Common myeloid progenitor, CD34-positive (primary cell): ENCODE measurements at regions not wholly inside any gene's neighbourhood (a gene's known extent, or its start where the extent isn't known, plus 50 kb on each side); places are given as distances from the start of the nearest gene placed in this dataset.

Experiments
- CTCF ChIA-PET: fragments of 350-600 bp; sonication (Branson Sonifier 250); formaldehyde crosslinking; loops from one replicate; lab custom pipeline; 2021; ENCODE audit warnings: antibody characterized with exemption; lab: Charles Lee
- POLR2A ChIA-PET: fragments of 350-600 bp; sonication (Branson Sonifier 250); formaldehyde crosslinking; loops from one replicate; lab custom pipeline; 2021; ENCODE audit warnings: antibody characterized with exemption; lab: Charles Lee
- DNase-seq, 3 donors: peaks; one replicate each; pipeline versions ENCODE4 v3.0.0 to v3.0.0-alpha.2; 2013
- H3K27ac ChIP-seq, 2 experiments: 1 replicate in 1 of 2; 2 replicates in 1 of 2; pipeline ENCODE4 v1.7.0; 2013; ENCODE audit warnings: inconsistent platforms in 2 of 2, low read length in 2 of 2, mild to moderate bottlenecking in 2 of 2, low read depth in 1 of 2, moderate library complexity in 1 of 2; ENCODE audit not compliant: severe bottlenecking in 2 of 2, insufficient read depth in 1 of 2, poor library complexity in 1 of 2
- H3K27me3 ChIP-seq, 5 experiments: replicated peaks in 2 of 5; 1 replicate in 3 of 5; 2 replicates in 2 of 5; pipeline versions ENCODE4 v1.6.1 to v1.7.0; 2013; ENCODE audit warnings: low read length in 4 of 5, mild to moderate bottlenecking in 2 of 5, moderate library complexity in 2 of 5, inconsistent platforms in 1 of 5; ENCODE audit not compliant: insufficient read depth in 5 of 5, control insufficient read depth in 4 of 5
- H3K36me3 ChIP-seq, 4 experiments: 1 replicate in 2 of 4; 2 replicates in 2 of 4; pipeline versions ENCODE4 v1.6.1 to v1.7.0; 2013; ENCODE audit warnings: low read length in 3 of 4, control low read depth in 1 of 4, mild to moderate bottlenecking in 1 of 4; ENCODE audit not compliant: control insufficient read depth in 4 of 4, insufficient read depth in 4 of 4
- H3K4me1 ChIP-seq, 4 experiments: 1 replicate in 3 of 4; 2 replicates in 1 of 4; pipeline versions ENCODE4 v1.6.1 to v1.7.1; 2013; ENCODE audit warnings: low read length in 3 of 4, mild to moderate bottlenecking in 3 of 4, control low read depth in 1 of 4, inconsistent platforms in 1 of 4, moderate library complexity in 1 of 4; ENCODE audit not compliant: control insufficient read depth in 4 of 4, insufficient read depth in 4 of 4; ENCODE audit errors: control extremely low read depth in 1 of 4
- H3K4me3 ChIP-seq, 7 experiments: 1 replicate in 4 of 7; 2 replicates in 3 of 7; pipeline versions ENCODE4 v1.5.1 to v1.7.0; 2013; ENCODE audit warnings: mild to moderate bottlenecking in 7 of 7, low read length in 6 of 7, moderate library complexity in 6 of 7, inconsistent platforms in 2 of 7, low read depth in 2 of 7, control low read depth in 1 of 7; ENCODE audit not compliant: insufficient read depth in 4 of 7, control insufficient read depth in 1 of 7; ENCODE audit errors: extremely low read depth in 1 of 7
- H3K9me3 ChIP-seq, 5 experiments: 1 replicate in 4 of 5; 2 replicates in 1 of 5; pipeline versions ENCODE4 v1.6.1 to v1.7.1; 2013; ENCODE audit warnings: low read length in 4 of 5, mild to moderate bottlenecking in 2 of 5, inconsistent platforms in 1 of 5, low read depth in 1 of 5, moderate library complexity in 1 of 5; ENCODE audit not compliant: control insufficient read depth in 4 of 5, insufficient read depth in 2 of 5; ENCODE audit errors: control extremely low read depth in 1 of 5
- WGBS: methylation state at CpG from one replicate; pipeline ENCODE4 v1.1.5; 2013; ENCODE audit not compliant: insufficient coverage; 5-methylcytosine and 5-hydroxymethylcytosine counted together

DNA sequence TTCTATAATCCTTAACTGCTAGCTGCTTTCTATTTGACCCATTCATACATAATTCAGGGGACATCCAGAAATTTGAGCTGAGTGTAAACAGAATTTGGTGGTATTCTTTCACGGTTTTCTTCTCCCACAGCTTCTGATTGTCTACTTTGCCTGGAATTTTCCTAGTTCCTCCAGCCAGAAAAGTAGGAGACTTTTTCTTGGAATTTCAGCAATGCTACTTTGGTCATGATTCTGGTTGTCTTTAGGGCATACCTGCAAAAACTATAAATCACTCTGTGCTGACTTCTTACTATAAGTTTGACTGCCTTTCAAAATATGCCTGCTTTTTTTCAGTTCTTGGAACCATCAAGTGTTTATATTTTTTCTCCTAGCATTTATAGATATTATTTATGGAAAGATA, 260.2 kb downstream of the TMEM38B start:
- H3K27ac ChIP-seq: no peak overlapping the region
- WGBS: 100% methylated on average over 1 of the region's 1 CpG
- H3K9me3 ChIP-seq: peaks cover 0 to 13% (median 1%) of the 10 kb centered on the region in 5 experiments
- ChIA-PET POLR2A (no interaction called here), CTCF (no interaction called here)
- H3K27me3 ChIP-seq: no peaks in the 10 kb centered on the region
- H3K4me1 ChIP-seq: no peaks in the 10 kb centered on the region
- no peak overlapping the region for H3K4me3 ChIP-seq
- no peak for DNase-seq
- no peaks in the 10 kb centered on the region for H3K36me3 ChIP-seq

DNA sequence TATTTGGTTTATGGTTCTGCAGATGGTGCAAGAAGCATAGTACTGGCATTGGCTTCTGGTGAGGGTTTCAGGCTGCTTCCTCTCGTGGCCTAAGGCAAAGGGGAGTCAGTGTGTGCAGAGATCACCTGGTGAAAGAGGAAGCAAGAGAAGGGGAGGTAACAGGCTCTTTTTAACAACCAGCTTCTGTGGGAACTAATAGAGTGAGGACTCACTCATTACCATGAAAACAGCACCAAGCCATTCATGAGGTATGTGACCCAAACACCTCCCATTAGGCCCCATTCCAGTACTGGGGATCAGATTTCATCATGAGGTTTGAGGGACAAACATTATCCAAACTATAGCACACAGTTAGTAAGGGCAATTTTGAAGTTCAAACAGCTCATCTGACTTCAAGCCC, 263.5 kb downstream of the TMEM38B start:
- 63% methylated on average over 1 of the region's 1 CpG for WGBS
- POLR2A ChIA-PET: no interaction called here
- Histone ChIP-seq H3K4me3 (no peak overlapping the region), H3K4me1 (no peaks in the 10 kb centered on the region), H3K9me3 (peaks cover 0 to 2% (median 0%) of the 10 kb centered on the region in 5 experiments), H3K36me3 (no peaks in the 10 kb centered on the region), H3K27me3 (no peaks in the 10 kb centered on the region), H3K27ac (no peak overlapping the region)
- peak in 2 of 3 donors; percentile 5 to 22 for DNase-seq
- CTCF ChIA-PET: no interaction called here

DNA sequence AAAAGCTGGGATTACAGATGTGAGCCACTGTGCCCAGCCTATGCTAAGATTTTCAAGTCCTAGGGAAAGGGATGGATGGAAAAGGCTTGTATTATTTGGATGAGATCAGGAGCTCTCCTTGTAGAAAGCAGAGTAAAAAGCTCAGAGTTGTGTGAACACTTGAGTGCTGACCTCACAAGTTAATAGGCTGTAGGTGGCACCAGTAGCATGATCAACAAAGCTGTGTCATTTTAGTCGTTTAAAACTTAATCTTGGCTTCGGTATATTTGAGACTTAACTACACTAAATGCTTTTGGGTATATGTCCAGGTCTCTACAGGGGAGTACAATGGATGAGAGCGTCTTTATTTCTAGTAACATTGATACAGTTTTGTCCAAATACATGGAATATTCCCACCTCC, 264.2 kb downstream of the TMEM38B start:
- Histone ChIP-seq H3K36me3 (no peaks in the 10 kb centered on the region), H3K4me1 (no peaks in the 10 kb centered on the region), H3K4me3 (no peak overlapping the region), H3K27me3 (no peaks in the 10 kb centered on the region), H3K27ac (no peak overlapping the region), H3K9me3 (peaks cover 0 to 2% (median 0%) of the 10 kb centered on the region in 5 experiments)
- WGBS: 83% methylated on average over 1 of the region's 3 CpGs
- CTCF ChIA-PET: no interaction called here
- POLR2A ChIA-PET: no interaction called here
- DNase-seq: peak in 1 of 3 donors; percentile 4

DNA sequence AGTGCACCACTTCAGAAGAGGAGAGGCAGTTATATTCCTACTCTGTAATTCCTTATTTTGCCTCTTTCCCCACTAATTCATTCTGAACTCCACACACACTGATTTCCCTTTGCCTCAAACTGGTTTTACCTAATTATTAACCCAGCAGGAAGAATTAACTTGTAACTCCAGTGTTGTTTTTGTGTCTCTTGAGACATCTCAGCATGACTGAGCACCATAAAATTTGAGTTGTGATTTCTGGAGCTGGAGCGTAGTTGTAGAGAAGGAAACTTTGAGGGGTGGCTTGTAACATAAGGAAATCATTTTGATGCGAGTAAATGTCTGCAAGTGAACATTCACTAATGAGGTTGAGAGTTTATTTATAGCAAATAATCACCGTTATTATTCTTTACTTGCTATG, 265.2 kb downstream of the TMEM38B start:
- H3K27me3 ChIP-seq: no peaks in the 10 kb centered on the region
- H3K4me1 ChIP-seq: no peaks in the 10 kb centered on the region
- POLR2A ChIA-PET: no interaction called here
- H3K4me3 ChIP-seq: no peak overlapping the region
- CTCF ChIA-PET: no interaction called here
- DNase-seq: no peak
- no CpG with 5 or more reads among the region's 3 CpGs for WGBS
- peaks cover 0 to 2% (median 0%) of the 10 kb centered on the region in 5 experiments for H3K9me3 ChIP-seq
- H3K27ac ChIP-seq: no peak overlapping the region
- no peaks in the 10 kb centered on the region for H3K36me3 ChIP-seq

DNA sequence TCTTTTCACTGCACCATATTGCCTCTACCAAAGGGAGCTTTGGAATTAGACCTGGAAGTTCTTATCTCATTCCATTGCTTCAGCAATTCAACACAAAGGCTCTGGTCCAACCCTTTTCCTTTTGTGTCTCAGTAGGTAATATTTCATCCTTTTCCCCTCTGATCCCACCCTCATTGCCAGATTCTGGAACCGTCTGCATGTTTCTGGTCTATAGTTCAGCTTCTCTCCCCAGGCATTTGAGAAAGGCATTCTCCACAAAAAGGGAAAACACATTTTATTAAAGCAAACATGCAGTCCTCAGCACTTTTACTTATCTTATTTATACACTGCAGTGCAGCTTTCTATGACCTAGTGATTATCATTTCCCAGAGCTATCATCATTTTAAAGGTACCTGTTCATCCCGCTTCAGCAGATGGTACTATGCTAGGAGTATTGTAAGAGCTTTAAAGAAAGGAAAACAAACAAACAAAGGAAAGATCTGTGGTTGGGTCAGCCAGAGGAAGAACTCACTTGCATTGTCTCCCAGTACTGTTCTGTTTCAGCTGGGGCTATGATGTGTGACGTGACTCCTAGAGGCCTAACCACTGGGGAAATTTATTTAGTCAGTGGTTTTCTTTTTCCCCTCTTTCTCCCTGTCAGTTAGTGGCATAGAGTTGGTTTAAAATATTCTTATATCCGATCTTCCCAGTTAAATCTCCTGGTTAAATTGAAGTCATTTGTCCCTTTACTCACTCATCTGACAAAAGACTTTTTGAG, 269.2 kb downstream of the TMEM38B start:
- CTCF ChIA-PET: no interaction called here

DNA sequence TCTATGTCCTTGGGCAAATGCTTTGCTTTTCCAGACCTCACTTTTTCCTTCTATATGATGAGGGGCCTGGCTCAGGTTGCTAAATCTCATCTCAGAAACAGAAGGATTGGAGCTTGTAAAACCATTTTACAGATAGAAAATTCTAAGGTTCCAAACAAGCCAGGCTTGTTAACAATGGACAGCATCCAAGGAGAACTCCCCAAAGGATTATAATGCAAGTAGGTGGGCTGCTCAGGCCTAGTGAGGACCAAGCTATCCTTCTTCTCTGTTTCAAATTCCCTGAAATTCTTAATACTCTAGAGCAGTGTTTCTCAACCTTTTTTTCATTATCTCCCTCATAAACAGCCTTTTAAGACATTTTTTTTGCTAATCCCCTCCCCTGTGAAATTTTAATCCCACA, 269.8 kb downstream of the TMEM38B start:
- no peak for DNase-seq
- no peaks in the 10 kb centered on the region for H3K9me3 ChIP-seq
- POLR2A ChIA-PET: no interaction called here
- H3K4me1 ChIP-seq: no peaks in the 10 kb centered on the region
- no peaks in the 10 kb centered on the region for H3K27me3 ChIP-seq
- H3K4me3 ChIP-seq: no peak overlapping the region
- H3K27ac ChIP-seq: no peak overlapping the region
- CTCF ChIA-PET: no interaction called here
- no peaks in the 10 kb centered on the region for H3K36me3 ChIP-seq

More for the DNA sequence above, 269.2 kb downstream of the TMEM38B start:
- no peaks in the 10 kb centered on the region for H3K27me3 ChIP-seq
- WGBS: 100% methylated on average over 3 of the region's 4 CpGs
- POLR2A ChIA-PET: no interaction called here
- no peak for DNase-seq
- no peaks in the 10 kb centered on the region for H3K9me3 ChIP-seq
- H3K4me1 ChIP-seq: no peaks in the 10 kb centered on the region
- H3K4me3 ChIP-seq: no peak overlapping the region
- H3K36me3 ChIP-seq: no peaks in the 10 kb centered on the region
- H3K27ac ChIP-seq: no peak overlapping the region

DNA sequence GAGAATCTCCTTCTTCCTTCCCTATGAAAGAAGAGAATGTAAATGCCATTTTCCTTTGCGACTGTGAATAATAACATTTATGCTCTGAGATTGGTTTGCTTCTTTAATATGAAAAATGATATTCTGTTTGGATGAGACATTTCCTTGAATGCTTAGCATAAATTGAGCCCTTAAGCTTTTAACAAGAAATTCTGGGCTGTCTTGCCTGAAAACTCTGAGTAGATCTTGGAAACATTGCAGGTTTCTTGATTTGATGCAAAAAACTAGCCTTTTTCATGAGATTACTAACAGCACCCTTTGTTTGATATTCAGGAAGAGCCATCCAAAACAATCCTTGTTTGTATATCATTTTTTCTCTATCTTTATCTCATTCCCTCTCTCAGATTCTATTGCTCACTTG, 272.5 kb downstream of the TMEM38B start:
- no peaks in the 10 kb centered on the region for H3K4me1 ChIP-seq
- H3K27me3 ChIP-seq: no peaks in the 10 kb centered on the region
- DNase-seq: no peak
- no peaks in the 10 kb centered on the region for H3K36me3 ChIP-seq
- no peaks in the 10 kb centered on the region for H3K9me3 ChIP-seq
- H3K4me3 ChIP-seq: no peak overlapping the region
- H3K27ac ChIP-seq: no peak overlapping the region
- CTCF ChIA-PET: no interaction called here
- WGBS: no CpG with 5 or more reads among the region's 1 CpG
- POLR2A ChIA-PET: no interaction called here
